ENCODE measurements at regions not wholly inside any gene's neighbourhood (a gene's known extent, or its start where the extent isn't known, plus 50 kb on each side); places are given as distances from the start of the nearest gene placed in this dataset.

- DNase-seq, result no peak
Measured at GRCh38 chr11:80898910-80899309, 1458.1 kb upstream of the TENM4 start.

- no peak for DNase-seq
Measured at GRCh38 chr11:80886684-80887083, 1445.9 kb upstream of the TENM4 start.

DNA sequence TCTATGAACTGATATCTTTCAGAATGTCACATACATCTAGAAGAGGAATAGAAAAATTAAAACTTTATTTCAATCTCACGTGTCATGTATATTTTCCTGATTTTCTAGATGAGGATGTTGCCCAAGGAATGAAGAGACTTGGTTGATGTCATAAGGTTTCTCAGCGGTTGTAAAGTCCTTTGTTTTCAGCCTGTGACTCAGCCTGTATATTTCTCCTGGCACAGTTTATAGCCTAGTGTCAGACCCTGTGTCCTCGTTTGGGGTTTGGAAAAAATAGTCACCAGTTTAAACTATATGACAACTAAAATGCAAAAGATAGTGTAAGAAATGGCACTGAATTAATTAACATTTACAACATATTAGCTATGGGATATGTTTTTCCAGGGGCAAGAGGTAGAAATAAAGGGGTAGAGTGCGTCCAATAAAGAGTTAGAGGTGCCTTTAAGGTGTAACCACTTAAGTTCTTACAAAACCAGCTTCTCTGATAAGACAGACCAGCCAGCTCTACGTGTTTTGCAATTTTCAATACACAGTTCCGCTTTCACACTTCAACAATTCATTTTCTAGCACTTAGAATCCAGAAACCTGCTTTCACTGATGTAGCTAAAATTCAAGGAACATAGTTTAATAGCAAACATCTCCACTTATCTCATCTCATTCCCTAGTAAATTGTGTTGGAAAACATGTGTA lies 1432.6 kb upstream of the TENM4 start:
- no peak for DNase-seq

DNA sequence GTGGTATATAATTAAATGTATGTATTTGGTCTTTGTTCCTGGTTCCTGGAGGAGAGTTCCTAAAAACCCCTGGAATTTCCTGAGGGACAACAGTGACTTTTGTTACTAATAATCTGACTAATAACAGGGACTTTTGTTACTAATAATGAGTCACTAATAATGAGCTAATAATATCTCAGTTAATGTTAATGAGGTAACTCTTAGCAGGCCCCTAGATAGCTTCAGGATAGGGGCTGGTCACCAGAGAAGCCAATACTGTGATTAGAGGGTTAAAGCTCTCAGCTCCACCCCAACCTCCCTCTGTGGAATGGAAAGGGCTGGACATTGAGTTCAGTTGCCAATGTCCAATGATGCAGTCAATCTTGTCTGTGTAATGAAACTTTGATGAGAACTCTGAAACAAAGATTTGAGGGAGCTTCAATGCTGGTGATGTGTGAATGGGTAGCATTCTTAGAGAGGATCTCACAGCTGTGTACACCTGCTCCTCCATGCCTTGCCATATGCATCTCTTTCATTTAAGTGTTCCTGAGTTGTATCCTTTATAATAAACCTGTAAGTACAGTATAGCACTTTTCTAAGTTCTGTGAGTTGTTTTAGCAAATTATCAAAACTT lies 1431.4 kb upstream of the TENM4 start:
- no peak for DNase-seq

- DNase-seq, result no peak
Measured at GRCh38 chr11:80868831-80869230, 1428.0 kb upstream of the TENM4 start.

GRCh38 chr11:80862011-80862410 lies 1421.2 kb upstream of the TENM4 start:
- no peak for DNase-seq

- no peak for DNase-seq
Measured at GRCh38 chr11:80861193-80861592, 1420.4 kb upstream of the TENM4 start.

GRCh38 chr11:80860632-80861031 lies 1419.8 kb upstream of the TENM4 start:
- no peak for DNase-seq

- DNase-seq, result no peak
Measured at GRCh38 chr11:80856066-80856465, 1415.2 kb upstream of the TENM4 start.

GRCh38 chr11:80855426-80855825 lies 1414.6 kb upstream of the TENM4 start:
- DNase-seq, result no peak

DNA sequence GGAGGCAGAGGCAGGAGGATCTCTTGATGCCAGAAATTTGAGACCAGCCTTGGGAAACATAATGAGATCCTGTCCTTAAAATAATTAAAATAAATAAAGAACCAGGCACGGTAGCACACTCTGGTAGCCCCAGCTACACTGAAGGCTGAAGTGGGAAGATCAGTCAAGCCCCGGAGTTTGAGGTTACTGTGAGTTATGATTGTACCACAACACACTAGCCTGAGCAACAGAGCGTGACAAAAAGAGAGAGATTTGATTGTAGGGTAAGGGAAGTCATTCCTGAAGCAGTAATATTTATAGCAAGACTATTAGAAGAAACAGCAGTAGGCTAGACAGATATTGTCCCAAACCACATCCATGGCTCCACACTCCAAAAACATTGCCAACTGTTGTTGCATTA lies 1408.4 kb upstream of the TENM4 start:
- DNase-seq, result no peak

DNA sequence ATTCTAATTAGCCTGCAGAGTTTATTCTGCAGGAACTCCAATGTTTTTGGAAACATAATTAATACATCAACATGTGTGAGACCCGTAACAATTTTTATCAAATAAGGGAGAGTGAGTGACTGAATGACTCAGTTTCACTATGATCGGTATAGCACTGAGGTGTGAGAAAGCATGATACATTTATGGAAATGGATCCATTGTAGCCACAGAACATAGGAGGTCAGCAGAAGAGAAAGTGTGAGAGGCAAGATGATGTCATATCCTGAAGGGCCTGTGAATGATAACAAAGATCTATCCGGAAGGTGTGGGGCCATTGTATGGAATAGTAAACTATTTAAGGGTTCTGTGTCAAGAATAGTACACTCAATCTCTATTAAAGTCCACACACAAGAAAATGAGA lies 1406.1 kb upstream of the TENM4 start:
- no peak for DNase-seq

DNA sequence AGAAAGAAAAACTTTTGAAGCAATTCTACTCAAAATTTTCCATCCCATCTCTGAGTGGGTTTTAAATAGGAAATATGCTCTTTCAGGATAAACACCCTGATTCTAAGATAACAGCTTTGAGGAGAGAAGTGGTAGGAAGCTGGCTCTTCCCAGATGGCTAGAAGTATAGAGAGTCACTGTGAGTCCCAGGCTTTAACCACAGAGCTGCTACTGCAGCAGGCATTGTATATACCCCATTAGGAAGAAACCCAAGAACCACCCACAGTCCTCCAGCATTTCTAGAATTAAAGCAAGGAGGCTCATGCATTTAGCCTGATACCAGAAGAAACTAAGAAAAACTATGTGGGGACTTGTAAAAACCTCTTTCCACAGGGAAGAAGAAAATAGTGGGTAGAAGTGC lies 1405.6 kb upstream of the TENM4 start:
- DNase-seq, result no peak

DNA sequence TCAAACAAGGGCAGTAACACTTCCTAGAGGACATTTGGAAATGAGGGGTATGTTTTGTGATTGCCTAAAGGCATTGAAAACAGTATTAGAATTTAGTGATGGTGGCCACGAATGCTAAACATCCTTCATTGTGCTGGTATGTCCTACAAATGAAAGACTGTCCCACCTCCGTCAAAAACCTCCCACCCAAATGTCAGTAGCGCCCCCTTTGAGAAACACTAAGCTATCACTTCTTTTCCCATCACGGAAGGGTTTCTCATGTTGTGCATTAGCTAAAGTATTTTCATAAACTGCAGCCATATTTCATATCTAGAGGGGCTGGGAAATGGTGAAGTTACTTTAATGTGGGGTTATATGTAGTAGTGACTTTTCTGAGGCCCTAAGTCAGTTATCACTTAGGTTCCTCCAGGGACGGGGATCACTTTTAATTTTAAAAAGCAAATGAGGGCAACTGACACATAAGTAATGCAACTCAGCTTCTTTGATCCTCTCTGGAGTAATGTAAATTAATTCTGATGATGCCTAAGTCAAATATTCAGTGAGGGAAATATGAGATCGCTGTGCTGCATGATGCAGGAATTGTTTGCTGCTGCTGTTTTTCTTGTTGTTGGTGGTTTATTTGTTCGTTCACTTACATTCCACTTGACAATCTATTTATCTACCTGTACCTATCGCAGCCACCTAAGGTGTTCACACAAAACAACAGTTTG lies 1403.4 kb upstream of the TENM4 start:
- DNase-seq, result no peak

DNA sequence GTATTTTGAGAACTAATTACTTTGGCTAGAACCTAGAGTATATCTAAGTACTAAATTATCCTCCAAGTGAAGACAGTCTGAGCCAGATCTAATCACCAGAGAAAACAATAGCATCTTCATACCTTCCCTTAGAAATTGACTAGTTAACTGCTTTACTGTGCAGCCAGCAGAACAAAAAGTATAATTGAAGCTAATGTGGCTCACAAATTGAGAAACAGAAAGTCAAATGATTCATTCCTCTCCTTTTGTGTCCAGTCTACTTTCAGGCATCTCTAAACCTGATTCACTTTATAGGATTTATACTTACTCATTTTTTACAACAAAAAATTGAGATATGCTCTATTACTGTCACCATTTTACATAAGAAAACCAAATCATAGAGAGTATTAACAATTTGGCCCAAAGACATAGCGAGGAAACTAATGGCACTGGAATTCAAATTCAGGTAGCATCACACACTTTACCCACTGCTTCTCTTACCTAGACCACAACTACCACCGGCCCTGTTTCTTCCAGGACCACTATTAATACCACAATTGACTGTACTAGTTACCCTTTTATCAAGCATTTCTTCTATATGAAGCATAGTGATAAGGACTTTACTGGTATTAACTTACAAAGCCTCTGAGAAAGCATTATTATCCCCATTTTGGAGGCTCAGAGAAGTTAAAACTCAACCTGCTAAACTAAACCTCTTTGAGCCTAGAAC lies 1402.6 kb upstream of the TENM4 start:
- DNase-seq, result no peak

DNA sequence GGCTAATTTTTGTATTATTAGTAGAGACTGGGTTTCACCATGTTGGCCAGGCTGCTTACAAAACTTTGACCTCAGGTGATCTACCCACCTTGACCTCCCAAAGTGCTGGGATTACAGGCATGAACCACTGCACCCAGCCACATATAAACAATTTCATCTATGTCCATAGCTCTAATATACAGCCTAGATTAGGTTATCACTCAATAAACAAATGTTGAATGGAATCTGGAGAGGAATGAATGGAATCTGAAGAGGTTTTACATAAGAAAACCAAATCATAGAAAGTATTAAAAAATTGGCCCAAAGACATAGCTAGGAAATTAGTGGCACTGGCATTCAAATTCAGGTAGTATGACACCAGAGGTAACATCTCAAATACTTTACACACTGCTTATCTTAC lies 1401.4 kb upstream of the TENM4 start:
- DNase-seq, result no peak

DNA sequence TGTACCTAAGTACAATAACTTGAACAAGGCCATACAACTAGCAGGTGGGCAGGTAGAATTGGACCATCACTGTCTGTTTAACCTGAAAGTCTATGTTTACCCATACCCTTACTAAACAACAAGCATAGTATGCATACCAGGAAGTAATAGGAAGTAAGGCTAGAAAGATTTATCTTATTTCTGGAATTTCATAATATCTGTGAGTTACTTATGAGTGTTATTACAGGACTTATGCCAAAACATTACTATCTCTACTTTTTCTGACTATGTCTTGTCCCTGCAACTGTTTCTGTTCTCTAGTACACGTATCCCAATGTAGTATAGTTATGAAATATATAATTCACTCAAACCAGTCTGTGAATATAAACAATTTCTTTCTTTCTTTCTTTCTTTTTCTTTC lies 1400.8 kb upstream of the TENM4 start:
- DNase-seq, result no peak

DNA sequence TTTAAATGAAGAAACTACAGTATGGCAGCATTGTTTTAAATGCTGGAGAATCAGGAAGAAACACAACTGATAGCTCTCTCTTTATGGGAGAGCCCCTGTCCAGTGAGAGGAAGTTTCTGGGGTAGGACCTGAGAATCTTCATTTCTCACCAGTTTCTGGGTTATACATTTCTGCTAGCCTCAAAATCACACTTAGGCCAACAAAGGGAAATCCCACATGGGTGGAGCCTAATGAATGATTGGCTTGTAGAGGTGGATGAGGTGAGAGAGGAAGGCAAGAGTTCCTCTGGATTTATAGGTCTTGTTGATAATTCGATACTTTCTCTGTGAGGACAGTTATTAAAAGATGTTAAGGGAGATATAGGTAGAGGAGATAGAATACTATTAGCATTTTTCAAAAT lies 1397.3 kb upstream of the TENM4 start:
- no peak for DNase-seq

DNA sequence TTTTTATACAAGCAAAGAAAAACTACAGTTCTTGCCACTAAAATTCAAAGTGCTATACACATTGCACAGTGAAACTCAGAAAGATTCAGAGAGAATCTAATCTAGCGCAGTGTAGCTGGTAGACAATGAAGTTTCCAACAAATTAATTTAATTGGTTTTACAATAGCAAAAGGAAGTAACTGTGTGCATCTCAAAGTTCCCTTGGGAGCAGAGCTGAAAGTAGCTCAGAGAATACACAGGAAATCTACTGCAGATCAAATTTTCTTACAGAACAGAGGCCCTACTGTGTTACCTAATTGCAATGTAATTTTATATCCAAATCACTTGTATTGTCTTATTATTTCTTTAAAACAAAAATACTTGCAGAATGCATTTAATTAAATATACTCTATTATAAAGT lies 1396.2 kb upstream of the TENM4 start:
- DNase-seq, result no peak

GRCh38 chr11:80831374-80831773 lies 1390.5 kb upstream of the TENM4 start:
- DNase-seq, result no peak

DNA sequence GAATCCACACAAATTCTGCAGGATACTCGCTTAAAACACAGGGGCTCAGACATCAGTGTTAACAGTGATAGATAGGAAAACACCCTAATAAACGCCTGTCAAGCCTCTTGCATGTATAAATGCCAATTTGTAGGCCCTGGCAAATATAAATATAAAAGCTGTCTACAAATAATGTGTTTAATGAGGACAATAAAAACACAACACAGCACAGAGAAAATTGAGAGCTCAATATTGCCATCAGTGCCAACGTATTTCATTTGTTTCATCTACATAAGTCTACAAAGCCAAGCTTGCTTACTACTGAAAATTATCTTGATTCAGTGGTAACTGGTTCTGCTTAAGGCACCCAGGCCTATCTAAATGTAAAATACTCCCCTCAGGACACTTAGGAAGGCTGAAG lies 1387.0 kb upstream of the TENM4 start:
- no peak for DNase-seq

DNA sequence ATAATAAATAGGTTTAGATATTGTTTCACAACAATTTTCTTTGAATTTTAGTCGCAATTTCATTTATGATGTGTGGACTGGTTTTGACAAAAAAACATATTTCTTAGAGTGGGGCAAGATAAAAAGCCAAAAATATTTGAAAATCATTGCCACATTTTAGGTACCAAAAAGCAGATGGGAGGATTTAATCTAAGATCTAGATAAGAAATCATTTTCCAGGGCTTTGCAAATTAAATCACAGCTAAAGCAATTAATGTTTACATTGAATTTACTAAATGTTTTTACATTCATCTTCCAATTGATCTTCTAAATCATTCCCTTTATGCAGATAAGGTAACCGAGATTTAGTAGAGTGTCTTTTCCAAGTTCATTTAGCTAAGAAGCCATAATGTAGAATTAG lies 1386.0 kb upstream of the TENM4 start:
- DNase-seq, result no peak

- no peak for DNase-seq
Measured at GRCh38 chr11:80822308-80822707, 1381.5 kb upstream of the TENM4 start.

DNA sequence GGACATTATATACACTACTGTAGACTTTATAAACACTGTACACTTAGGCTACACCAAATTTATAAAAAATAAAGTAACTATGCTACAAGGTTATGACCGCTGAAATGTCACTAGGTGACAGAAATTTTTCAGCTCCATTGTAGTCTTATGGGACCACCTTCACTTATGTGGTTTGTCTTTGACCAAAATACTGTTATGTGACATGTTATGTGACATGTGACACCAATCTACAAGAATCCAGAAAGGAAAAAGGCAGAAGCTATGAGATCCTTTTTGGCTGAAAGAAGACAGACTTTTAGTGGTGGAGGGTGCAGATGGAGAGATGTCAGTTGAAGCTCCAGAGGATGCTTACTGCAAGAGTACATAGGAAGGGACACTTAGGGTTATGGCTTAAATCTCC lies 1378.4 kb upstream of the TENM4 start:
- DNase-seq, result no peak
